ENCODE measurements at regions not wholly inside any gene's neighbourhood (a gene's known extent, or its start where the extent isn't known, plus 50 kb on each side); places are given as distances from the start of the nearest gene placed in this dataset.

GRCh38 chr2:167726788-167727187 is 520.6 kb downstream of the STK39 start:
- TF ChIP-seq POLR2A (IDR thresholded peaks at IDR 0.05), result no peak
- no peak for TF ChIP-seq CTCF (IDR thresholded peaks at IDR 0.05)
